ENCODE measurements at regions not wholly inside any gene's neighbourhood (a gene's known extent, or its start where the extent isn't known, plus 50 kb on each side); places are given as distances from the start of the nearest gene placed in this dataset.

- TF ChIP-seq YY1 (IDR thresholded peaks at IDR 0.05; ENCODE audit: insufficient read depth, insufficient read length) (no peak), SUZ12 (IDR thresholded peaks at IDR 0.05; ENCODE audit: extremely low read depth, insufficient read depth, insufficient read length) (no peak), ZNF274 (IDR thresholded peaks at IDR 0.05; ENCODE audit: low read depth, low read length) (no peak)
Observed at GRCh38 chr10:44858988-44859387, 52.1 kb upstream of the TMEM72 start.
